LHCN-M2 (cell line): ENCODE measurements at regions not wholly inside any gene's neighbourhood (a gene's known extent, or its start where the extent isn't known, plus 50 kb on each side); places are given as distances from the start of the nearest gene placed in this dataset.

Experiments used
- DNase-seq: peaks from one replicate; pipeline ENCODE4 v3.0.0-alpha.2; 2012; ENCODE audit warnings: low read depth

DNA sequence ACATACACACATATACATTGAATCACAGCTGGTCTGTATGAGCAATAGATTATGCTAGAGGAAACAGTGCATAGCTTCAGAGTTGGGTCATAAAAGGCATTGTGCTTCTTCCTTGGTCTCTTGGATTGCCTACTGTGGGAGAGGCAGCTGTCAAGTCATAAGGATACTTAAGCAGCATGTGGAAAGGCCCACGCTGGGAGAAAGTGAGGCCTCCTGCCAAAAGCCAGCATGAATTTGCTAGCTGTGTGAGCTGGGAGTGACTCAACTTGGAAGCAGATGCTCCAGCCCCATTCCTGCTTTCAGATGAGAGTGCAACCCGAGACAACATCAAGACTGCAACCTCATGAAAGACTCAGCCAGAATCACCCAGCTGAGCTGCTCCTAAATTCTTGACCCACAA is 311.9 kb upstream of the TBX3 start:
- peak; percentile 45 for DNase-seq

DNA sequence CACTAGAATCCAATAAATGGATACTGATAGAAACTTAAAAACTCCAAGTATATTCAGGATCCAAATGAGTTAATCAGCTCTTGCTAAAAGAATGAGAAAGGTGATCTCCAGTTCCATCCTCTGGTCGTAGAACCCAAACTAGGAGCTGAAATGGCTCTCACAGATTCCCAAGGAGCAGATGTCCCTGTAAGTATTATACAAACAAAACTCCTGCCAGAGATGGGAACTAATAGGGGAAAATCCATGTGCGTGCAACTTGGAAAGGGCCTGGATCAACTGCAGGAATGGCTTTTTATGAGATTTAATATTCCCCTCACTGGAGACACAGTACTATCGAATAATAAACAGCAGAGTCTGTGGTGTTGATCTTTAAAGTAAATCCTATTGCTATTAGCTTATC is 309.2 kb upstream of the TBX3 start:
- DNase-seq: no peak

DNA sequence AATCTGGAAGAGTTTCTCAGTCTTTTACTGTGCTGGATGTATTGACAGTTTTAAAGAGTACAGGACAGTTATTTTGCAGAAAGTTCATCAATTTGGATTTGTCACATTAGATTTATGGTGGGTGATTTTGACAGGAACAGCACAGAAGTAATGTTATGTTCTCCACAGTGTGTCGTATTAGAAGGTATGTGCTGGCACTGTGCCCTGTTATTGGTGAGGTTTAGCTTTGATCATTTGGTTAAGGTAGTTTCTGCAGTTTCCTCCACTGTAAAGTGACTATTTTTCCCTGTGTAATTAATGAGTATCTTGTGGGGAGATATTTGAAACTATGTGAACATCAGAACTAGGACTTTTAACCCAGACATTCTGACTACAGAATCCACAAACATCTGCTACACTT is 308.5 kb upstream of the TBX3 start:
- no peak for DNase-seq

DNA sequence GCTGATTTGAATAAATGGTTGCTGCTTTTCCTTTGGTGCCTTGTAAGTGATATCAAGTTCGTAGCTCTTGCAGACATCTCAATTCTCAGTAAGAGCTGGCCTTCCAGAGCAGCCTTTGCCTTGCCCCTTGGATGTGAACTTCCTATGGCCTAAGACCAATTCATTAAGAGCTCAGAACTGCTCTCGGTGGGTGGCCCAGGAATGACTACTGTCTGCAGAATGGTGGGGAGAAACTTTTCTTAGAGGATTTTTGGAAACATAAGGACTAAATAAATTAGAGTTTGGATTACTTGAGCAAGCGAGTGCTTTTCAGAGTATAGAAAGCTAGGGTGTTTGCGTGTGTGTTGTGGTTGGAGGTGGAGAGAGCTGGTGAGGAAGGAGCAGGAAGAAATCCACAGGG is 306.4 kb upstream of the TBX3 start:
- DNase-seq: no peak

DNA sequence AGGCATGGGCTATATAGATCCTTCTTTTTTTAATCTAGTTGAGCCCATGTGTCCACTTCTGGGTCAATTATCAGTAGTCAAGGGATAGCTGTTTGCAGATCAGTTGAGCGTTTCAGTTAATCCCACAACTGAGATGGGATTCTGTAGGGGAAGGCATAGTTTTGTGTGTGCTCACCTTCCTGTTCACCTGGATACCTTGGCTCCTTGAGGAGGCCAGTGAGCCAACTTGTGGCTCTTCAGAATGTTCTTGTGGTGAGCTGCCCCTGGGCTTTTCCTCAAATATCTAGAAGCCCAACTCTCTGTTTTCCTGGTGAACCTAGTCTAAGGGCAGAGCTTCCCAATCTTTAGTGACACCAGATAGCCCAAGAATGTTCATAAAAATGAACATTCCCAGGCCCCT is 302.9 kb upstream of the TBX3 start:
- no peak for DNase-seq

DNA sequence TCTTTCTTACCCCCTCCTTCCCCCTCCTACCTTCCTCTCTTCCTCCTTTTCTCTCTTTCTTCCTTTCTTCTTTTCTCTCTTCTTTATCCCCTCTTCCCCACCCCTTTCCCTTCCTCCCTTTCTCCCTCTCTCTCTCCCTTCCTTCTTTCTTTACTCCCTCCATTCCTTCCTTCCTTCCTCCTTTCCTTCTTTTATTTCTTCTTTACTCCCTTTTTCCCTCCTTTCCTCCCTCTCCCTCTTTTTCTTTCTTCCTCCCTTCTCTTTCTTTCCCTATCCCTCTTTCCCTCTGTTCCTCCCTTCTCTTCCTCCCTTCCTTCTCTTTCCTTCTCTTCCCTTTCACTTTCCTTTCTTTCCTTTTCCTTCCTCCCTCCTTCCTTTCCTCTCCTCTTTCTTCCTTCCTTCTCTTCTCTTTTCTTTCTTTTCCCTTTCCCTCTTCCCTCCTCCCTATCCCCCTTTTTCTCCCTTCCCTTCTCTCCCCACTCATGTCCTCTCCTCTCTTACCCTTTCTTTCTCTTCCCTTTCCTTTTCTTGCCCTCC is 302.3 kb upstream of the TBX3 start:
- DNase-seq: no peak

DNA sequence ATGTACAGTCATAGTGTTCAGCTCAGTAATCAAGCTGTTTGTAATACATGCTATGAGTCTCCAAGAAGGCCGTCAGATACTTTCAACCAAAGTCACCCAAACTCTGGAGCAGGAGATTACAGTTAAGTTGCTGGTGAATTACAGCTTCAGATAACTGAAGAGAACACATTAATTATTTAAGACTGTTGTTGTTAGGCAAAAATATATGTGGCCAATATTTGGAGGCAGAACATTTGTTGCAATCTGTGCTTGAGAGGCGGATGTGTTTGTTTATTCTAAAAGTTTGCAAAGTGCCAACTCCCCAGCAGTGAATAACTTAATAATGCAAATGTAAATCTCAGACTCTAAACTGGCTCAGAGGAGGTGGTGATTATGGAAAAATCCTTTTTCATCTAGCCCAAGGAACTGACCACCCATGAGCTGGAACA is 300.7 kb upstream of the TBX3 start:
- DNase-seq: no peak

DNA sequence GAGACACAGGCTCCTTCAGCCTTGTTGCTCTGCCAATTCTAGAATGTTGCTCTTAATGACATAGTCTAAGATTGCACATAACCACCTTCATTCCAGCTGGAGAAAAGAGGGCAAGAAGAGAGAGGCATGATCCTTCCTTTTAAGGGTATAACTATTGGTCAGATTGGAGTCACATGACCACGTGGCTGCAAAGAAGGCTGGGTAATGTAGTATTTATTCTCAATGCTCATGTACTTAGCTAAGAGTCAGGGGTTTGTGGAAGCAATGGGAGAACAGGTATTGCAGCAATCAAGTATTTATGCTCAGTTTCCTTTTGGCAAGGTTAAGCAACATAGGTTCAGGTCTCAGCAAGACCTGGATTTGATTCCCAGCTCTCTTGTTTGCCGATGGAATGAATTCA is 298.8 kb upstream of the TBX3 start:
- DNase-seq: no peak

DNA sequence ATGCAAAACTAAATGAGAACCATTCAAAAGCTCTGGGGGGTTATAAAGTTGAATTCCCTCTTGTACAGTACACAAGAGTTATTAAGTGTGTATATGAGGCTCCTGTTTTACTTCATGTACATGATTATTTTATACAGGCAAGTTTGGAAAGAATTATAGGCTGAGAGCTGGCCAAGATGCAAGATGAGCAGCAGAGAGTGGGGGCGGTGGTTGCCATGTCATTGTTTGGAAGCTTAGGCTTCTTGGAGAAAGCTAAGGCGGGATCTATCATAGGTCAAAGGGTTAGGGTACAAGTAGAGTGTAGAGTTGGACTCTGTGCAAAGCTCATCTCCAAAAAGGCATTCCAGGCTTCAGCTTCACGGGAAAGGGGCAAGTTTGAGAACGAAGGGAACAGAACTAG is 297.1 kb upstream of the TBX3 start:
- DNase-seq: no peak

DNA sequence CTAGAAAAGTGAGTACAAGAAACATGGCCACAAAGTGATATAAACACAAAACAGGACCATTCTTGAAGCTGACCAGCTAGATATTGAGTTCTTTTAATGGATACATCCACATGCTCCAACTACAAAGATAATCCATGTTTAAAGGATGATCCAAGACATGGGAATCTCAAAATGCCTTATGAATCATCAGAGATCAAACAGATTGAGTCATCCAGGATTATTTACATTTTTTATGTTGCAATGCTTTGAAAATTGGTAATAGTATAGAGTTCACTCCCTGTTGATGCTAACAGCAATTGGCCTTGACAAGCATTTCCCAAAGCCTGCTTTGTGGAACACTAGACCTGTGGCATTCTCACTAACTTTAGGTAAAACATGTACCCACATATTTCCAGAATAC is 293.0 kb upstream of the TBX3 start:
- DNase-seq: peak; percentile 33

DNA sequence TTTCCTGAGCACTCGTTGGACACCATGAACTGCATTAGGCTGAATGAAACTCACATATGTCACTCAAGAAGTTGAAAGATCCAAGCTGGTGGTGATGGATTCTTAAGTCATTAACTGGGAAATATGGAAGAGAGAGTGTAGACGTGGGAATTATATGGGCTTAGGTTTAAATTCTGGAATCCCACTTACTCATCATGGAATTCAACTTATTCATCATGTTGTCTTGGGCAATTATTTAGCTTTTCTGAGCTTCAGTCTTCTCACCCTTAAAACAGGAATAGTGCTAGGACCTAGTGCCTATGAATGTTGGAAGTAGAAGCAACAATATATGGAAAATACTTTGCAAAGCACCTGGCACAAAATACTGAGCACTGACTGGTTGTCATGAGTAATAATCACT is 292.4 kb upstream of the TBX3 start:
- no peak for DNase-seq

DNA sequence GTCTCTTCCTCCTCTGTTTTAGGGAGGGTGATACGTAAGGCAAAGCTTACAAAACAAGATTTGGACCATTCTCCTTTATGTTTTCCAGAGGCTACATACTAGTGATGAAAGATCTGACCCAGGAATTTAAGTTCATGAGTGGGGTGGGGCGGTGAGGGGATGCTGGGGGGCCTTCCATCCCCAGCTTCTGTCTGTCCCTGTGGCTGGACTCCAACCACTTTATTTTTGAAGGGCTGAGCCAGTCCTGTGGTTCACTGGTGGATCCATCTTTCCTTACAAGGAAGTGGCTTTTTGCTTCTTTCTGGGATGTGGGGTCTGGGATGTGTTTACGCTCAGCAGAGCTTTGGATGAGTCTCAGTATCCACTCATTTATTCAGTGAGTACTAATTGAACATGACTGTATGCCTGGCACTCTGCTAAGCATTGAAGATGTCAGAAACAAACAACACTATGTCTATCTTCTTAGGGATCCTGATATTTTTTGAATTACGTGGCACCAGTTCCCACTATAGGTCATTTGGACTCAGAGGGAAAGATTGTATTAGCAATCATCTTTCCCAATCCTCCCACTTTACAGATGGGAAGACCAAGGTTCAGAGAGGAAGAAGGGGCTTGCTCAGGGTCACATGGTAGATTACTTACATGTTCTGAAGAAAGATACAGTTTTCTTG is 291.8 kb upstream of the TBX3 start:
- no peak for DNase-seq

DNA sequence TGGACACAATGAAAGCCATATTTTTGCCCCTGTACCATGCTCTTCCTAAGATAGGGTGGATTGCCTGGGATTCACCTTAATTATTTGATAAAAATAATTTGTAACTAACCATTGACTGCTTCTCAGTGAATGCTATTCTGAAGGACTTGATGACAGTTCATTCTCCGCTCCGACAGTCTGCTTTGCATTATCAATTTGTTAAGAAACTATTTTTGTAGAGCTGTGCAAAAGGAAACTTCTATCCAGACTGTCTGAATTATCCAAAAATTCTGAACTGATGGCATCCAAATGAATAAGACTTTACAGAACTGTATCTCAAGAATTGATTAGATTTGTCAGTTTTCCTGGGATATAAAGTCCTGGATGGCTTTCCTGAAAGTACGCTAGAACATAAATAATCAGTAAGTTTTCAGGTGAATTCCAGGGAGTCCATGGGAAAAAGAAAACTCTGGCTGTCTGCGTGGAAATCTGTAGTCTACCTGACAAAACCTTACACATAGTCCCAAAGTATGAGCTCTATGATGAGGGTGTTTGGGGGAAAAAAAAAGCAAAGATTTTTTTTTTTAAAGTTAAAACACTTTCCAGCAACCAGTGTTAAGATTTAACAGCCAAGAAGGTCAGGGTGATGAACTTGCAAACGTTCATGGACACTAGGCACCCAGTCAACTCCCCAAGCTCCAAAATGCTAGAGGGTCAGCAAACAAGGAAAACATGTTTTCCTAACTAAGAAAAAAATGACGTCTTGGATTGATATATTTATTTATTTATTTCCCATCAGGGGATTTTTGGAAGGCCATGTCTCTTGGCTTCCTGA is 291.1 kb upstream of the TBX3 start:
- no peak for DNase-seq

DNA sequence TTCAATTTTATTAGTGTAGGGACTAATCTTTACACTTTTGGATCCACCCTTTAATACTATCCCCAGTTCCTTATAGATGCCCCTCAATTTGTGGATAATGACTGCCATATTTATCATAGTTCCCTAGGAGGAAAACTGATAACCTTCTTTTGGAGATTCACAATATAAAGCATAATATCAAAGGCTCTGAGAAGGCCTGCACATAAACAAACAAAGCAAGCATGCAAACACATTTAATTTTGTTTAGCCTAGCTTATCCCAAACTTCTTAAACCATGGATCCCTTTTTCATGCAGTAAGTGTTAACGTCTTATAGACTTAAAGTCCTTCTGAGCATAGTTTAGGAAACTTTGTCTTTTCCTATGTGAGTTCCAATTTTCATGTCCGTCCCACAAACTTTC is 290.4 kb upstream of the TBX3 start:
- DNase-seq: no peak

DNA sequence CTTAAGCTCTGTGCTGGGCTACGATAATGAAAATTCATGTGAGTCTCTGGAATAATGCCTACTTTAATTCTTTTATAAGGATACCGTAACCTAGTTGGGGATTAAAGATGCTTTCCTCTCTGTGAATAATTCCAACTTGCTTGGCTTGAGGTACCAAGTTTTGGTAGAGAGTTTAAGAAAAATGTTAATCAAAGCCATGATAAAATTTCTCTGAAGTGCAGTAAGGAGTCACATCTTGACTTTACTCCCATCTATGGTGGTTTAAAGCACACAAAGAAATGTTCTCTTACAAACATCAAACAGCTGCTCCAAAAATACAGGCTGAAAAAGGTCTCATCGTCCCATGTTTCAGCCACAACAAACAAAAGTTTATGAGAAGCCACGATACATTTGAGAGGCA is 284.8 kb upstream of the TBX3 start:
- DNase-seq: peak; percentile 15

DNA sequence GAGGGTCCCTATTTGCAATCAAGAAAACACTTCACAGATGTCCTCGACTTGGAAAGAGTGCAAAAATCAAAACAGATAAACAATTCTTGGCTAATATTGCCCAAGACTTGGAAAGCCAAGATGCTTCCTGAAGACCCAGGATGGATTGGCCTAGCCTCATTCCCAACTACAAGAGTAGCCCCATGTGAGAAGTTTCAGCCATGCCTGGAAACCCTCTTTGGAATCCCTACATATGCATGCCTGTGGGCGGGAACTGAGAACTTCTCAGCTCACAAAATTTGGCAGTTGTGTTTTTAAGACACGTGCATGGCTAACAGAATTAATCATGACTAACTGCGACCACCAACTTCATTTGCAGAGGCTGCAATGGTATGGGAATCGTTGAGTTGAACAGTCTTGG is 283.2 kb upstream of the TBX3 start:
- no peak for DNase-seq

DNA sequence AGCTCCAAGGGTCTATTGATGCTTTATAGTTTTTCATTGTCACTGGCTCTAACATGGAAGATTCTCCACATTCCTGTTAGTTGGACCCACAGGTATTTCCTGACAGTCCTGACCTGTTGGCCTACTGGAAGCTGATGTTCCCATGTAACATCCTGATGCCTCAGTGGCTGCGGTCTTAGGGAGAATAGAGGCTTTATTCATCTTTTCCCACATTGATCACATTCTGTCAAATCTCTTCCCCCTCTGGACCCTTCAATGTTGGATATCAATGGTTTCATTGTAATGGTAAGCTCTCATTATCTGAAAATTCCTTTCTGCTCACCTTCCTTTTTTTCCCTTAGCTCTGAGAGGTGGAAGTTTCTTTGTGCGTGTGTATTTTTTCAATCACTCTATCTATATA is 280.9 kb upstream of the TBX3 start:
- no peak for DNase-seq

DNA sequence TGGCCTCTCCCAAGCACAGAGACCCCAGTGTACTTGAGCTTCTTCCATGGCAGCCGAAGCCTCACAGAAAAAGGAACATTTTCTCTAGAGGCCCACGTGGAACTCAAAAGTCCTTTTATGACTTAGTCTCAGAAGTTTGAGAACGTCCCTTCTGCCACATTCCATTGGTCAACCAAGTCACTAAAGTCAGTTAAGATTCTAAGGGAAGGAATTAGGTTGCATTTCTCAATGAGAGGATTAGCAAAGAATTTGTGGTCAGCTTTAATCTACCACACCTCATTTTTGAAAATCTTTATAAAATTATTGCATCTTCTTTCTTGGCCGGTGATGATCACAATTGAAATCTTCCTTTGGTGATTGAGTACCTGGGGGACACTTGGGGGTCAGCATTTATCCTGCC is 279.9 kb upstream of the TBX3 start:
- DNase-seq: no peak

DNA sequence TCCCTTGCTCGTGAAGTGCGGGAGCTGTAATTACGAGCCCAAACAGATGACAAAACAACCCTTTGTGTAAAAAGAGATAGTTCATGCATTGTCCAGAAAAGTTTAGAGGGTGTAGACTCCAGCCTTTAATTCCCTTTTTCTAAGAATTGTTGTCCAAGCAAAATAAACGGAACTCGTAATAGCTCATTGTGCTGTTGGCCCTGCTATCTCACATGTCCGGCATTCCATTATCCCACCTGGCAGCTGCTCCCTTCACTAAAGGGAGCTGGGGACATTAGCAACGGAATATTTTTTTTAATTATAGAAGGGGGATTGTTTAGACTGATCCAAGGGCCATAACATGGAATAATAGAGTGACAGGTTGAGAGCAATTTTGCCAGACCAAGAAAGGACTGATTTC is 277.5 kb upstream of the TBX3 start:
- DNase-seq: peak; percentile 12

DNA sequence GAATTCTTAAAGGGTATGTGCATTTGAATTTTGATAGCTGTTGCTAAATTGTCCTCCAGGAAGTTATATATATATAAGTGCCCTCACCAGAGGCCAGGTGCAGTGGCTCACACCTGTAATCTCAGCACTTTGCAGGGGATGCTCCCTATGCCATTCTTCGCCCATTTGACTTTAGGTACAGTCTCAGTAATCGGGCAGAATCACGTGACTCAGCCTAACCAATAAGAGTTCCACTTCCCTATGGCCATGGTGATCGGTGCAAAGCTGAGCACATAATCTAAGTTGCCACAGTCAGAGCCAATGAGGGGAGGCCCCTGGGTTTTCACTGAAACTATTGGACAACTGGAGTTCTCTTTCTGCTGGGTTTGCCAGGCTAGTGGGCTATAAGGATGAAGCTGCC is 274.6 kb upstream of the TBX3 start:
- DNase-seq: no peak

DNA sequence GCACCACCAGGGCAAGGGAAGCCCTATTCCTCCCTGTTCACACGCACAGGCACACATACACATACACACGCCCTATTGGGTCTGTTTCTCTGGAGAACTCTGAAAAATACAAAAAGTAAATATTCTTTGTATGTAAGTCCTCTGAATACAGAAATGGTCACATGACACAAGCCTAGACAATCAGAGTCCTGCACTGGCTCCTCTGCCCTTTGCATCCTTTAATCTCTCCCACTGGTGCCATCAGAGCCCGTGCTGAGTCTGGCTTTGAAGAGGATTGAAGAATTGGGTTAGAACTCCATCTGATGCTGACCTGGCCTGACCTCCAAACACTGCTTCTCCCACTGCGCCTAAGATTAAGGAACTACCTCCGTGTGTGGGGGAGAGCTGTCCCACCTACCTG is 273.2 kb upstream of the TBX3 start:
- no peak for DNase-seq

DNA sequence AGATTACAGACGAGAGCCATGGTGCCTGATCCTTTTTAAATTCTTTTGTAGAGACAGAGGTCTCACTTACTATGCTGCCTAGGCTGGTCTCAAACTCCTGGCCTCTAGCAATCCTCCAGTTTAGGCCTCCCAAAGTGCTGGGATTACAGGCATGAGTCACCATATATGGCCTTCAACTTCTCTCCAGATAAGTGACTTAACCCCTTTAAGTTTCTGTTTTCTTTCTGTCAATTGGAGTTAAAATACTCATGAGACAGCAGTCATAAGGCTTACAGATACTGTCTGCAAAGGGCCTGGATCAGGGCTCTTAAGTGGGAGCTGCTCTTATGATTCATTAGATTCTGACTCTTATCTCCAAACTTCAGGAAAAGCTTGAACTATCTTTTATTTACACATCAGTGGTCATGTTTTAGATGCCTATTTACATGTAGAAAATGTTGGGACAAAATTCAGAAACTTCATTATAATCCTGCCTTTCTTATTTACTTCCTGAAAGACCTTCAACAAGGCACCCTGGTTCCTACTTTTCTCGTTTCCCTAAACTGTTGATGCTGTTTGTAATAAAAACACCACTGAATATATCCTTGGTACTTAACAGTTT is 271.5 kb upstream of the TBX3 start:
- DNase-seq: peak; percentile 16

DNA sequence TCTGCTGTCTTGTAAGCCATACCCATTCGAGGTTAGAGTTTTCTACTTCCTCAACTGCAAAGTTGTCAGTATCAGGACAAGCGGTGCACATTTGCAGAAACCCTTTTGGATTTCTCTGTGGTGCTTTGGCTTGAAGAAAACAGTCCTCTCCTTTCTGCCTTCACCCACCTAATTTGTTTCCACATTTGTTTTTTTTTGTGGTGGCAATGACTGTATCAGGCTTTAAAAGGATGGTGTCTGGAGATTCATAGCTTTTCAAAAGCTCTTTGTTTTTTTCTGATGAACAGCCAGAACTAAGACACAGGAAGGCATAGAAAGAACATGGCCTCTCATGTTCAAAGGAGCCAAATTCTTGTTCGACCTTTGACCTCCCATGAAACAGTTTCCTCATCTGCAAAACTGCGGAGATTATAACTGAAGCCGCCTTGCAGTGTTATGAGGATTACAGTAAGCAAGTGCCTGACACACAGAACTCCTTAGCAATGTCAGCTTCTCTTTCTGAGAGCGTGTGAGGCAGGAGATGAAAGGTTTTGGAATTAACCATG is 270.6 kb upstream of the TBX3 start:
- DNase-seq: no peak
